ENCODE measurements at regions not wholly inside any gene's neighbourhood (a gene's known extent, or its start where the extent isn't known, plus 50 kb on each side); places are given as distances from the start of the nearest gene placed in this dataset.
"Not testable (repeated sequence)": the region's sequence is repeated elsewhere in the genome, so short reads cannot be mapped to it uniquely, and the experiment has no call there.

DNA sequence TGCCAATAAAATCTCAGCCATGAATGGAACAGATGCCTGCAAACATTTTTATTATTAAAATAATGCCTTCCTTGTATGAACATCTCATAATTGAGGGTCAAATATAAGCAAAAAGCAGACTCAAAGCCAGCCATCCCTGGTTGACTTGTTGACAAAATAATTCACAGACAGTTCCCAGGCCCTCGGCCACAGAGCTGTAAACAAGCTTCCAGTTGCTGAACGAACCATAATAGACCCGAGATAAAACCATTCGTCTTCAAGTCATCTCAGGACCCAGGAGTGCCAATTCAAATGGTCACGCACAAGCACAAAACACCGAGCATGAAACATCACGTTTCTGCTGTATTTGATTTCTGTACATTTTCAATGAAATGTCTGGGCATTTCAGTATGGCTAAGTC is 113.3 kb upstream of the CDYL start:
- Histone ChIP-seq H3K9me3 (no peaks in the 10 kb centered on the region), H3K4me1 (no peaks in the 10 kb centered on the region), H3K36me3 (no peaks in the 10 kb centered on the region), H3K27ac (no peak overlapping the region), H3K4me3 (no peak overlapping the region), H3K27me3 (no peaks in the 10 kb centered on the region)
- WGBS, 2 donors (ENCODE audit: low coverage in 1 of 2), result 82% methylated on average over 7 of the region's 7 CpGs; no CpG with 5 or more reads in 1 of the 2 donors
- no peak for TF ChIP-seq POLR2AphosphoS5 (IDR thresholded peaks at IDR 0.05)
- TF ChIP-seq, protein P1, sequence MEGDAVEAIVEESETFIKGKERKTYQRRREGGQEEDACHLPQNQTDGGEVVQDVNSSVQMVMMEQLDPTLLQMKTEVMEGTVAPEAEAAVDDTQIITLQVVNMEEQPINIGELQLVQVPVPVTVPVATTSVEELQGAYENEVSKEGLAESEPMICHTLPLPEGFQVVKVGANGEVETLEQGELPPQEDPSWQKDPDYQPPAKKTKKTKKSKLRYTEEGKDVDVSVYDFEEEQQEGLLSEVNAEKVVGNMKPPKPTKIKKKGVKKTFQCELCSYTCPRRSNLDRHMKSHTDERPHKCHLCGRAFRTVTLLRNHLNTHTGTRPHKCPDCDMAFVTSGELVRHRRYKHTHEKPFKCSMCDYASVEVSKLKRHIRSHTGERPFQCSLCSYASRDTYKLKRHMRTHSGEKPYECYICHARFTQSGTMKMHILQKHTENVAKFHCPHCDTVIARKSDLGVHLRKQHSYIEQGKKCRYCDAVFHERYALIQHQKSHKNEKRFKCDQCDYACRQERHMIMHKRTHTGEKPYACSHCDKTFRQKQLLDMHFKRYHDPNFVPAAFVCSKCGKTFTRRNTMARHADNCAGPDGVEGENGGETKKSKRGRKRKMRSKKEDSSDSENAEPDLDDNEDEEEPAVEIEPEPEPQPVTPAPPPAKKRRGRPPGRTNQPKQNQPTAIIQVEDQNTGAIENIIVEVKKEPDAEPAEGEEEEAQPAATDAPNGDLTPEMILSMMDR (IDR thresholded peaks at IDR 0.05), result no peak
- no peak for TF ChIP-seq POLR2A (IDR thresholded peaks at IDR 0.05)
- TF ChIP-seq EP300 (IDR thresholded peaks at IDR 0.05; ENCODE audit: low read depth), result no peak
- no peak for DNase-seq
- in situ Hi-C loops (cut with MboI; ENCODE audit: low pct_ligation_motif_present in 1 of 4, low pct_unique_long_range_greater_than_20kb in 1 of 4, low sequenced_read_pairs in 3 of 4), result no loop called here
- intact Hi-C loops (cut with DNase I; ENCODE audit: low total_unique reads), result no loop called here

DNA sequence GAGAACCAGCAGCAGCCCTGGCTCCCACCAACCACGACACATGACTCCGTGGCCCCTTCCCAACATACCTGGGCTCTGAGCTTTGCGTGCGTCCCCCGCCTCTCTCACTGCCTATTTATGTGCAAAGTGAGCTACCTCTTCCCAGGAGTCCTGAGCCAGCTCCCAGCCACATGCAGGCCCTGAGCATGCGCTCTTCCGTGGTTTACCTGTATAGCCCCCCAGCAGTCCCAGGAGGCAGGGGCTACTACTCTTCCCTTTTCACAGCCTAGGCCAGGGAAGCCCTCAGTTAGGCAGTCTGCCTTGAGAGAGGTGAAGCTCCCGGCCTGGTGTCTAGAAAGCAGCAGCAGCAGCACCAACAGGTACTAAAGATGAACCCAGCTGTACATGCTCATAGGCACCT is 114.8 kb upstream of the CDYL start:
- Histone ChIP-seq H3K4me3 (no peak overlapping the region), H3K27me3 (no peaks in the 10 kb centered on the region), H3K36me3 (no peaks in the 10 kb centered on the region), H3K9me3 (no peaks in the 10 kb centered on the region), H3K27ac (no peak overlapping the region), H3K4me1 (no peaks in the 10 kb centered on the region)
- 93% methylated on average over 8 of the region's 8 CpGs; no CpG with 5 or more reads in 1 of the 2 donors for WGBS, 2 donors (ENCODE audit: low coverage in 1 of 2)
- TF ChIP-seq, protein P1 (IDR thresholded peaks at IDR 0.05), result no peak
- no peak for TF ChIP-seq EP300 (IDR thresholded peaks at IDR 0.05; ENCODE audit: low read depth)
- intact Hi-C loops (cut with DNase I; ENCODE audit: low total_unique reads) (no loop called here), in situ Hi-C loops (cut with MboI; ENCODE audit: low pct_ligation_motif_present in 1 of 4, low pct_unique_long_range_greater_than_20kb in 1 of 4, low sequenced_read_pairs in 3 of 4) (no loop called here)
- DNase-seq, result no peak

DNA sequence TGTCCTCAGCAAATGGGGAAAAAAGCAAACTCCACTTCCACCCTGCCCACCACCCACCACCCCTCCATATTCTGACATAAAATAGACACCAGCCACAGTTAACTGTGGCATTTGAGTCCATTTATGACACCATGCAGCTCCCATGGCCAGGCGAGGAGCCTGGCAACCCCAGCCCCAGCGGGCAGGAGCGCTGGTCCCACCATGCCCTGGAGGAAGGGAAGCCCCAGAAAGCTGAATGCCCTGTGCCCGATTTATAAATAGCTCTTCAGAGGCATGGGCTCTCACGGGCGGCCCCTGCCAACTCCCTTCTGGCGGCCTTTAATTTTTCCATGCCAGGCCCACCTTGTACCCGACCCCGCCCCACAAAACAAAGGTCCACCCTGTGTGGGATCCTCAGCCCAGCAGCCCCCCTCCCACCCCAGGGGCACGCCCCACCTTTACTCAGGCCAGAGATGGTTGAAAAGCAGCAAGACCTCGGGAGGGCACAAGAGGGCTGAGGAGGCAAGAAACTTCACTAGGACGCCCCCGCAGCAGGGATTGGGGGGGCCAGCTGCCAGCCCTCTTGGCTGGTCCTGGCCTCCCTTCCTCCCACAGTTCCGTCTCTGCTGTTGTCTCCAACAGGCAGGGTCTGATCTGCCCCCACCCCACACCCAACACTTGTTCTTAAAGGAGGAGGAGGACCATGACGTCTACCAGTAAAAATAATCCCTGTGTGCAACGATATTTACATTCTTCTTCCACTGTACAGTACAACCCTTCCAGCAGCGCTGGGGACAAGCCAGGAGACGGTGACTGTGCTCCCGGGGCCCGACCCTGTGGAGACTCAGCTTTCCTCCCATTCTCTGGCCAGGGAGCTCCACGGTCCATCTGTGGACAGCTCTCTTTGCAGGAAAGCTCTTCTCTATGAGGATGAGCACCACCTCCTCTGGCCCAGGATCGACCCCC is 115.6 kb upstream of the CDYL start:
- 77 to 83% methylated on average over 2 to 22 of the region's 22 CpGs for WGBS, 2 donors (ENCODE audit: low coverage in 1 of 2)
- no peaks in the 10 kb centered on the region for H3K36me3 ChIP-seq
- no peak overlapping the region for H3K27ac ChIP-seq
- DNase-seq, result no peak
- H3K4me1 ChIP-seq, result no peaks in the 10 kb centered on the region
- H3K4me3 ChIP-seq, result no peak overlapping the region
- intact Hi-C loops (cut with DNase I; ENCODE audit: low total_unique reads) (no loop called here), in situ Hi-C loops (cut with MboI; ENCODE audit: low pct_ligation_motif_present in 1 of 4, low pct_unique_long_range_greater_than_20kb in 1 of 4, low sequenced_read_pairs in 3 of 4) (no loop called here)
- no peaks in the 10 kb centered on the region for H3K27me3 ChIP-seq
- TF ChIP-seq, protein P1 (IDR thresholded peaks at IDR 0.05), result no peak
- H3K9me3 ChIP-seq, result no peaks in the 10 kb centered on the region

DNA sequence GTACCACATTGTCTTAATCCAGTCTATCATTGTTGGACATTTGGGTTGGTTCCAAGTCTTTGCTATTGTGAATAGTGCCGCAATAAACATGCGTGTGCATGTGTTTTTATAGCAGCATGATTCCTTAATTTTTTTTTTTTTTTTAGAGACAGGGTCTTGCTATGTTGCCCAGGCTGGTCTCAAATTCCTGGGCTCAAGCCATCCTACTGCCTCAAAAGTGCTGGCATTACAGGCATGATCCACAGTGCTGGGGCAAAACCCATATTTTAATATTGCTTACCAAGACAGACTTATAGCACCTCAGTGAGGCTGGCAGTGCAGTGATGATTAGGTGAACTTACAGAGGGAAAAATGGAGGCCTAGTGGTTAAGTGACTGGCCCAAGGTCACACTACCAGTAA is 116.5 kb upstream of the CDYL start:
- intact Hi-C loops (cut with DNase I; ENCODE audit: low total_unique reads), result not testable (repeated sequence)

DNA sequence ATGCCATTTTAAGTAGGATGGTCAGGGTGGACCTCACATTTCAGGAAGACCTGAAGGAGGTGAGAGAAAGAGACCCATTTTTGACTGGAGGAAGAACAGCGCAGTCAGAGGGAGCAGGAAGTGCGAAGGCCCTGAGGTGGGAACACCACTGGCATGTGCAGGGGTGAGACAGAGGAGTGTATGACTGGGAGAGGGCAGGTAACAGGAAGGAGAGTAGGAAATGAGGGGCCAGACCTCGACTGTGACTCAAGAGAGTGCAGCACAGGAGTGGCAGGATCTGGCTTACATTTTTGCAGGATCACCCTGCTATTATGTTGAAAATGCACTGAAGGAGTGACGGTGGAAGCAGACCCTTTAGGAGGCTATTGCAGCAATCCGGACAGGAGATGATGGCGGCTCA is 117.7 kb upstream of the CDYL start:
- no peak for DNase-seq
- no peak overlapping the region for H3K27ac ChIP-seq
- intact Hi-C loops (cut with DNase I; ENCODE audit: low total_unique reads) (no loop called here), in situ Hi-C loops (cut with MboI; ENCODE audit: low pct_ligation_motif_present in 1 of 4, low pct_unique_long_range_greater_than_20kb in 1 of 4, low sequenced_read_pairs in 3 of 4) (no loop called here)
- H3K27me3 ChIP-seq, result no peaks in the 10 kb centered on the region
- TF ChIP-seq POLR2A (IDR thresholded peaks at IDR 0.05) (no peak), EP300 (IDR thresholded peaks at IDR 0.05; ENCODE audit: low read depth) (no peak), POLR2AphosphoS5 (IDR thresholded peaks at IDR 0.05) (no peak)
- TF ChIP-seq, protein P1 (IDR thresholded peaks at IDR 0.05), result no peak
- H3K4me1 ChIP-seq, result no peaks in the 10 kb centered on the region
- H3K36me3 ChIP-seq, result no peaks in the 10 kb centered on the region
- 79 to 83% methylated on average over 4 to 6 of the region's 6 CpGs for WGBS, 2 donors (ENCODE audit: low coverage in 1 of 2)
- H3K9me3 ChIP-seq, result no peaks in the 10 kb centered on the region
- no peak overlapping the region for H3K4me3 ChIP-seq

More for the DNA sequence above, 116.5 kb upstream of the CDYL start:
- H3K27ac ChIP-seq; in situ Hi-C loops (cut with MboI; ENCODE audit: low pct_ligation_motif_present in 1 of 4, low pct_unique_long_range_greater_than_20kb in 1 of 4, low sequenced_read_pairs in 3 of 4); H3K9me3 ChIP-seq; H3K36me3 ChIP-seq; H3K4me3 ChIP-seq; H3K4me1 ChIP-seq; DNase-seq; H3K27me3 ChIP-seq: not testable (repeated sequence)
- WGBS, 2 donors (ENCODE audit: low coverage in 1 of 2), result 83% methylated on average over 2 of the region's 2 CpGs; no CpG with 5 or more reads in 1 of the 2 donors

Data from transverse colon (tissue), 4 donors.